ENCODE measurements at regions not wholly inside any gene's neighbourhood (a gene's known extent, or its start where the extent isn't known, plus 50 kb on each side); places are given as distances from the start of the nearest gene placed in this dataset.

DNA sequence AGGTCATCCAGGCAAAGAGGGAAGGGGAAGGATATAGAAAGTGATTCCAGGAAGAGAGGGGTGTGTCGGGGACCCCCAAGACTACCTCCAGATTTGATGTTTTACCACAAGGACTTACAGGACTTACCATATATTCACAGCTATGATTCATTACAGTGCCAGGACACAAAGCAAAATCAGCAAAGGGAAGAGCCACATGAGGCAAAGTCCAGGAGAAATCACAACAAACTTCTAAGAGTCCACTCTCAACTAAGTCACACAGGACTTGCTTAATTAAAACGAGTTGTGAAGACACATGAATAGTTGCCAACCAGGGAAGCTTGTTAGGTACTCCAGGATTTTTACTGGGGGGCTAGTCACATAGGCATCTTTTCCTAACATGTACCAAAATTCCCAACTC is 217.3 kb downstream of the TTLL7 start:
- TF ChIP-seq, protein P1, sequence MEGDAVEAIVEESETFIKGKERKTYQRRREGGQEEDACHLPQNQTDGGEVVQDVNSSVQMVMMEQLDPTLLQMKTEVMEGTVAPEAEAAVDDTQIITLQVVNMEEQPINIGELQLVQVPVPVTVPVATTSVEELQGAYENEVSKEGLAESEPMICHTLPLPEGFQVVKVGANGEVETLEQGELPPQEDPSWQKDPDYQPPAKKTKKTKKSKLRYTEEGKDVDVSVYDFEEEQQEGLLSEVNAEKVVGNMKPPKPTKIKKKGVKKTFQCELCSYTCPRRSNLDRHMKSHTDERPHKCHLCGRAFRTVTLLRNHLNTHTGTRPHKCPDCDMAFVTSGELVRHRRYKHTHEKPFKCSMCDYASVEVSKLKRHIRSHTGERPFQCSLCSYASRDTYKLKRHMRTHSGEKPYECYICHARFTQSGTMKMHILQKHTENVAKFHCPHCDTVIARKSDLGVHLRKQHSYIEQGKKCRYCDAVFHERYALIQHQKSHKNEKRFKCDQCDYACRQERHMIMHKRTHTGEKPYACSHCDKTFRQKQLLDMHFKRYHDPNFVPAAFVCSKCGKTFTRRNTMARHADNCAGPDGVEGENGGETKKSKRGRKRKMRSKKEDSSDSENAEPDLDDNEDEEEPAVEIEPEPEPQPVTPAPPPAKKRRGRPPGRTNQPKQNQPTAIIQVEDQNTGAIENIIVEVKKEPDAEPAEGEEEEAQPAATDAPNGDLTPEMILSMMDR (conservative IDR thresholded peaks at IDR 0.05): no peak
- Mint-ChIP-seq H3K4me1 (peaks cover 37% of the 10 kb centered on the region), H3K4me3 (no peak overlapping the region), H3K36me3 (ENCODE audit: low read depth) (peaks cover 2% of the 10 kb centered on the region), H3K27me3 (ENCODE audit: low read depth) (no peaks in the 10 kb centered on the region), H3K9me3 (peaks cover 6% of the 10 kb centered on the region), H3K27ac (ENCODE audit: unreplicated experiment) (no peak overlapping the region)
- no peak for DNase-seq (ENCODE audit: low read depth, low spot score)

DNA sequence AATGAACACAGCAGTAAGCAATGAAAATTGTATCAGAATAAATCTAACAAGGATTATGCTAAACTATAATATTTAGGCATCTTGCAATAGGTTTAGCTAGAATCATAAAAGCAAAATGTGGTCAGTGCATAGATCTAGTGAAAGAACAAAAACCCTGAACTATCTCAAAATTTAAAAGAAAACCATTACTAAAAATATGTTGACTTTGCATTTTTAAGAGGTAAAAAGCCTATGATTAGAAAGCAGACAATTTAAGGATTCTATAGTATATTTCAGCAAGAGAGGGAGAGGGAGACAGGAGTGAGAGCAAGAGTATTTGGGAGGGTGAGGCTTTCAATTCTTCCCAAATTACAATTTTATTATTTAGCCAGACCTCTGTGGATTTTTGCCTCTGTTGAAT is 219.4 kb downstream of the TTLL7 start:
- peak overlapping the region; percentile 61 for H3K4me3 Mint-ChIP-seq
- peaks cover 2% of the 10 kb centered on the region for H3K36me3 Mint-ChIP-seq (ENCODE audit: low read depth)
- H3K9me3 Mint-ChIP-seq: peaks cover 6% of the 10 kb centered on the region
- TF ChIP-seq, protein P1 (conservative IDR thresholded peaks at IDR 0.05): no peak
- peak overlapping the region; percentile 39 for H3K27ac Mint-ChIP-seq (ENCODE audit: unreplicated experiment)
- H3K4me1 Mint-ChIP-seq: peaks cover 42% of the 10 kb centered on the region
- no peak for DNase-seq (ENCODE audit: low read depth, low spot score)
- no peaks in the 10 kb centered on the region for H3K27me3 Mint-ChIP-seq (ENCODE audit: low read depth)

DNA sequence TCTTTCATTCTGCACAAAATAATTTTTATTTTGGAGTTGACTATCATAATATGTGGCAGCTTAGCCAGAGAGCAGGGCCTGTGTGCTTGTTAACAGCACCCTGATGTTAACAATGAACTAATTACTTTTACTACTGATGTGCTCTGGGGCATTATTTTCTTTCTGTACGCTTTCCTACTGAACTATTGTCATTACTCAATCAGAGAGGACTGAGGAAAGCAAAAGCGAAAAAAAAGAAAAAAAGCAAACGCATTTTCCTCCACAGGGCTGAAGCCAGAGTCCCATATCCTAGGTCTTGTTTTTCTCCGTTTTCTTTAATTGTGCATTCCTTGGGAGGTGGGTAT is 221.2 kb downstream of the TTLL7 start:
- H3K27me3 Mint-ChIP-seq (ENCODE audit: low read depth): no peaks in the 10 kb centered on the region
- TF ChIP-seq, protein P1 (conservative IDR thresholded peaks at IDR 0.05): no peak
- peak overlapping the region; percentile 39 for H3K27ac Mint-ChIP-seq (ENCODE audit: unreplicated experiment)

DNA sequence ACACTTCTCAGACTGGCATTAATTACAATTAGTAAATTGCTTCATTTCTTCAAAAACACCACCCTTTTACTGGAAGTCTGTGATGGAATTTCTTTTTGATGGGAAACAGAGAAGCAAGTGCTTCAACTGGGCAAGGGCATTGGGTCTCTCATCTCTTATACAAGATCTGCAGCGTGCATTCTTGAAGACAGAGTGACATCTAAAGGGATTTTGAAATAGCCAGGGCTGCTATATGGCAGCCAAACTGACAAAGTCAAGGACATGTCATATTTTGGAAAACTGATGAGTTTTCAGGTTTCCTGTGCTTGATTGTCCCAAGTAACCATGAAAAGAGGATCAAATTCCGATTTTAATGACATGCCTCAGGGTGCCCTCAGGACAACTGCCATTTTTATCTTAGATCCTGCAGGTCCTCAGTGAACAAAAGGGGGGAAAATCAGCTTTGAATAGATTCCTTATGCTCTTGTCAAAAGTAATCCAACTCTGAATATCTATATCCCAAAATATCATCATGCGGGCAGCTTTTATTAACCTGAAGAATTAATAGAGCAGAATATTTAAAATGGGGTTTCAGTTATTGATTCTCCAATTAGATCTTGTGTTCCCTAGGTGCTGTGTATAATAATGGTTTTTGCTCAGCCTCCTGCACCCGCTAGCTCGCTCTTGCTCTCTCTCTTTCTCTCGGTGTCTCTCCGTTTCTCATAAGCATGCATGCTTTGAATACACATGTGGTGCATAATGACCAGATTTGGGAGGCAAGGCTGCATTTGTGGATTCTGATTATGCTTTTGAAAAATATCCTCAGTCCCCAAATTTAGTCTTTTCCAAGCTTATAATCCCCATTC is 221.8 kb downstream of the TTLL7 start:
- no peaks in the 10 kb centered on the region for H3K36me3 Mint-ChIP-seq (ENCODE audit: low read depth)
- DNase-seq (ENCODE audit: low read depth, low spot score): no peak
- peaks cover under 1% of the 10 kb centered on the region for H3K9me3 Mint-ChIP-seq
- peaks cover 46% of the 10 kb centered on the region for H3K4me1 Mint-ChIP-seq
- peak overlapping the region; percentile 61 for H3K4me3 Mint-ChIP-seq
- H3K27ac Mint-ChIP-seq (ENCODE audit: unreplicated experiment): no peak overlapping the region
- TF ChIP-seq, protein P1 (conservative IDR thresholded peaks at IDR 0.05): no peak
- no peaks in the 10 kb centered on the region for H3K27me3 Mint-ChIP-seq (ENCODE audit: low read depth)

More for the DNA sequence above, 221.2 kb downstream of the TTLL7 start:
- Mint-ChIP-seq H3K9me3 (peaks cover 3% of the 10 kb centered on the region), H3K4me3 (peak overlapping the region; percentile 61), H3K4me1 (peaks cover 46% of the 10 kb centered on the region), H3K36me3 (ENCODE audit: low read depth) (no peaks in the 10 kb centered on the region)
- DNase-seq (ENCODE audit: low read depth, low spot score): no peak

DNA sequence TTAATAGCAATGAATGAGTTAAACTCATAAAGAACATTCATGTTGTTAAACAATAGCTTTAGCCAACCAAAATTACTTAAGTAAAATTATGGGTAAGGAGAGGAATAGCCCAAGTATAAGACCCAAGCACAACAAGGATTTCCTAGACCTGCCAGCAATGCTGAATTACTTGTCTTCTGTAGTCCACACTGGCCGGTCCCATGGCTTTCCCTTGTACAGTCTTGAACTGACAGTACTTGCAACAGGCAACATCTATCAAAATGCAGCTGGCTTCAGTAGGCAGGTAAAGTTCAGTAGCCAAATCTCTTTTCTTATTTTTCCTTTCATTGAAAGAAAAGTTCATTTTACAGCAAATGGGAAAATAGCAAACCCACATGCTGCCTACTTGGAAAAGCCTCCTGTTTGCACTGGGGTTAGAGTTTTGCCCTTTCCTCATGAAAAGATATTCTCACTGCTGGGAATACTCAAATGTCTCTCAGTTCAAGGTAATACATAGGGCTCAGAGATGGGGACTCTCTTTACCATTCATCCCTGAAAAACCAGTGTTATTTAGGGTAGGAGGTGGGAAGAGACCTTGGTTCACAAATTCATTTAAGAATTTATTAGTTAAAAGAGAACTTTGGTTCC is 222.8 kb downstream of the TTLL7 start:
- Mint-ChIP-seq H3K4me3 (no peak overlapping the region), H3K9me3 (no peaks in the 10 kb centered on the region), H3K27ac (ENCODE audit: unreplicated experiment) (no peak overlapping the region), H3K27me3 (ENCODE audit: low read depth) (no peaks in the 10 kb centered on the region), H3K36me3 (ENCODE audit: low read depth) (no peaks in the 10 kb centered on the region), H3K4me1 (peaks cover 41% of the 10 kb centered on the region)
- TF ChIP-seq, protein P1 (conservative IDR thresholded peaks at IDR 0.05): no peak
- DNase-seq (ENCODE audit: low read depth, low spot score): no peak
